Endothelial cell of umbilical vein (primary cell): ENCODE measurements at regions not wholly inside any gene's neighbourhood (a gene's known extent, or its start where the extent isn't known, plus 50 kb on each side); places are given as distances from the start of the nearest gene placed in this dataset.

Source experiments
- CTCF ChIP-seq, 2 donors: IDR thresholded peaks; 1 replicate in 1 of 2; 2 replicates in 1 of 2; pipeline ENCODE4 v1.5.1; 2011; ENCODE audit warnings: low read length in 2 of 2, mild to moderate bottlenecking in 2 of 2, moderate library complexity in 2 of 2, control low read depth in 1 of 2, inconsistent platforms in 1 of 2, low read depth in 1 of 2; ENCODE audit not compliant: insufficient read depth in 1 of 2; ENCODE audit errors: extremely low read depth in 1 of 2
- EZH2 ChIP-seq: IDR thresholded peaks from 2 replicates; pipeline ENCODE4 v1.6.1; 2012; ENCODE audit warnings: borderline replicate concordance, low read depth, mild to moderate bottlenecking, moderate library complexity, low read length, inconsistent platforms; ENCODE audit not compliant: severe bottlenecking
- GATA2 ChIP-seq: IDR thresholded peaks from 2 replicates; pipeline ENCODE4 v1.7.0; 2011; ENCODE audit warnings: low read depth, mild to moderate bottlenecking, moderate library complexity, mixed read lengths, low read length; ENCODE audit not compliant: insufficient read length, insufficient read depth
- JUN ChIP-seq: IDR thresholded peaks from 2 replicates; pipeline ENCODE4 v1.6.1; 2011; ENCODE audit warnings: borderline replicate concordance, low read depth; ENCODE audit not compliant: insufficient read length, insufficient read depth
- MAX ChIP-seq: IDR thresholded peaks from 2 replicates; pipeline ENCODE4 v1.6.1; 2011; ENCODE audit not compliant: insufficient read depth, insufficient read length
- MYC ChIP-seq: IDR thresholded peaks from one replicate; pipeline ENCODE4 v1.6.1; 2011; ENCODE audit warnings: mild to moderate bottlenecking, low read depth, low read length
- POLR2A ChIP-seq: IDR thresholded peaks from 2 replicates; pipeline ENCODE4 v1.6.1; 2012; ENCODE audit warnings: low read depth, mild to moderate bottlenecking, control low read depth, low read length
- POLR2AphosphoS5 ChIP-seq: IDR thresholded peaks from 2 replicates; pipeline ENCODE4 v1.6.1; 2012; ENCODE audit warnings: low read depth, mild to moderate bottlenecking, control low read depth, low read length, moderate library complexity; ENCODE audit not compliant: insufficient read depth

GRCh38 chr5:18159331-18159730 lies 525.1 kb downstream of the TAF11L14 start:
- TF ChIP-seq CTCF (IDR thresholded peaks at IDR 0.05; ENCODE audit: extremely low read depth in 1 of 2, insufficient read depth in 1 of 2, low read depth in 1 of 2, low read length in 2 of 2) = no peak
- TF ChIP-seq EZH2 = no peak
- TF ChIP-seq POLR2A = no peak
- TF ChIP-seq POLR2AphosphoS5 = no peak
- TF ChIP-seq MYC = no peak
- no peak for TF ChIP-seq MAX
- no peak for TF ChIP-seq GATA2
- no peak for TF ChIP-seq JUN
